ENCODE measurements at regions not wholly inside any gene's neighbourhood (a gene's known extent, or its start where the extent isn't known, plus 50 kb on each side); places are given as distances from the start of the nearest gene placed in this dataset.

DNA sequence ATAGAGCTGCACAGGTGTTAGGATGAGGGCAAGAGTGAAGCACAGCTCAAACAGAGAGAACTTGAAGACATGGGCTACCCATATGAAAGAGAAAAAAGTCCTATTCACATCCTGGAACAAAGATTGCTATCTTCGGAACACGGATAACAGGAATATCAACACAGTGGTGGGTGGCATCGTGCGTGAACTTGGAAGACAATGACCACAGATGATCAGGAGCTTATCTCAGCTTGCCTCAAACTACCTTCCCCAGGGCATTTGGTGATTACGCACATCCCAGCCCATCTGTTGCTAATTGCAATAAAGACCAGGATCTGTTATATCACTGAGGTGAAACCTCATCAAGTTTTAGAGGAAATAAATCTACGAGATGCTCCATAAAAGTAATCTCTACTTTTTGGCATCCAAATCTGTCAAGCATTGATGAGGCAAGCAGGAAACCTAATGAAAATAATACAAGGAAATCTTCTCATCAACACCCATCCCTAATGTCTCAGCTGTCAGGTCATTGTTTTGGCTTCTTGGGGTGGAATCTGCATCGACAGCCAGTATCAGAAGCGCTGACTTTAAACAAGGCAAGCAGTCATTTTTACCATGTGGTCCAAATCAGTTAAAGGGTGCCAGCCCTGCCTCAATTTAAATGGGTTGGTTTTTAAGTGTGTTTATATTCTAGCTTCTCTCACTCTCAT is 188.2 kb downstream of the SPCS3 start:
- TF ChIP-seq, protein P1, sequence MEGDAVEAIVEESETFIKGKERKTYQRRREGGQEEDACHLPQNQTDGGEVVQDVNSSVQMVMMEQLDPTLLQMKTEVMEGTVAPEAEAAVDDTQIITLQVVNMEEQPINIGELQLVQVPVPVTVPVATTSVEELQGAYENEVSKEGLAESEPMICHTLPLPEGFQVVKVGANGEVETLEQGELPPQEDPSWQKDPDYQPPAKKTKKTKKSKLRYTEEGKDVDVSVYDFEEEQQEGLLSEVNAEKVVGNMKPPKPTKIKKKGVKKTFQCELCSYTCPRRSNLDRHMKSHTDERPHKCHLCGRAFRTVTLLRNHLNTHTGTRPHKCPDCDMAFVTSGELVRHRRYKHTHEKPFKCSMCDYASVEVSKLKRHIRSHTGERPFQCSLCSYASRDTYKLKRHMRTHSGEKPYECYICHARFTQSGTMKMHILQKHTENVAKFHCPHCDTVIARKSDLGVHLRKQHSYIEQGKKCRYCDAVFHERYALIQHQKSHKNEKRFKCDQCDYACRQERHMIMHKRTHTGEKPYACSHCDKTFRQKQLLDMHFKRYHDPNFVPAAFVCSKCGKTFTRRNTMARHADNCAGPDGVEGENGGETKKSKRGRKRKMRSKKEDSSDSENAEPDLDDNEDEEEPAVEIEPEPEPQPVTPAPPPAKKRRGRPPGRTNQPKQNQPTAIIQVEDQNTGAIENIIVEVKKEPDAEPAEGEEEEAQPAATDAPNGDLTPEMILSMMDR (IDR thresholded peaks at IDR 0.05; ENCODE audit: low read length): no peak
- no peak for TF ChIP-seq EZH2 (optimal IDR thresholded peaks at IDR 0.05; ENCODE audit: low read depth, low read length)
